OCI-LY7 (cell line): ENCODE measurements at regions not wholly inside any gene's neighbourhood (a gene's known extent, or its start where the extent isn't known, plus 50 kb on each side); places are given as distances from the start of the nearest gene placed in this dataset.
"Not testable (repeated sequence)": the region's sequence is repeated elsewhere in the genome, so short reads cannot be mapped to it uniquely, and the experiment has no call there.

ENCODE experiments used
- BruUV-seq: library from RNA; stranded (reverse); fragments of 400-500 nt; replicated peaks from 2 replicates; lab custom pipeline; 2021; lab: Mats Ljungman, UMichigan
- CTCF ChIA-PET: fragments of 300-600 bp; sonication (Branson Sonifier 250); formaldehyde crosslinking; loops from one replicate; lab custom pipeline; 2022; ENCODE audit warnings: antibody characterized with exemption; ENCODE audit not compliant: unreplicated experiment; lab: Charles Lee
- POLR2A ChIA-PET: fragments of 300-600 bp; sonication (Branson Sonifier 250); formaldehyde crosslinking; loops from one replicate; lab custom pipeline; 2022; ENCODE audit warnings: antibody characterized with exemption; lab: Charles Lee
- DNase-seq: peaks from one replicate; pipeline ENCODE4 v3.0.0-alpha.2; 2015; ENCODE audit warnings: low spot score
- H2AFZ ChIP-seq: fragments of 200-600 bp; sonication (generic), shearing (Covaris generic); 2 replicates; pipeline ENCODE4 v1.6.1; 2014; ENCODE audit warnings: mild to moderate bottlenecking, antibody characterized with exemption, low read length, moderate library complexity
- H3K27ac ChIP-seq: fragments of 200-600 bp; sonication (generic); 2 replicates; pipeline ENCODE4 v1.5.1; 2014; ENCODE audit warnings: mixed run types, low read depth, mild to moderate bottlenecking, moderate library complexity, low read length, inconsistent platforms; ENCODE audit not compliant: poor library complexity, severe bottlenecking
- H3K36me3 ChIP-seq: fragments of 200-600 bp; sonication (generic); 2 replicates; pipeline ENCODE4 v1.6.1; 2014; ENCODE audit warnings: mild to moderate bottlenecking, antibody characterized with exemption, low read length, moderate library complexity, mixed read lengths; ENCODE audit not compliant: insufficient read depth
- H3K4me1 ChIP-seq: fragments of 200-600 bp; sonication (generic); 2 replicates; pipeline ENCODE4 v1.5.1; 2014; ENCODE audit warnings: mild to moderate bottlenecking, low read length; ENCODE audit not compliant: insufficient read depth, poor library complexity, severe bottlenecking
- H3K4me2 ChIP-seq: fragments of 200-600 bp; sonication (generic); 2 replicates; pipeline ENCODE4 v1.6.1; 2014; ENCODE audit warnings: mild to moderate bottlenecking, low read length
- H3K4me3 ChIP-seq: fragments of 200-600 bp; sonication (generic); 2 replicates; pipeline ENCODE4 v1.5.1; 2014; ENCODE audit warnings: mild to moderate bottlenecking, low read depth, low read length; ENCODE audit not compliant: poor library complexity, severe bottlenecking
- H3K79me2 ChIP-seq: fragments of 200-600 bp; sonication (generic); 2 replicates; pipeline ENCODE4 v1.6.1; 2016; ENCODE audit warnings: low read depth, mild to moderate bottlenecking, low read length, moderate library complexity, mixed read lengths; ENCODE audit not compliant: insufficient read depth
- H3K9me2 ChIP-seq: fragments of 200-600 bp; sonication (generic); 2 replicates; pipeline ENCODE4 v1.6.1; 2016; ENCODE audit warnings: mild to moderate bottlenecking, low read length, mixed read lengths; ENCODE audit not compliant: insufficient read depth
- H3K9me3 ChIP-seq: fragments of 200-600 bp; sonication (generic); 2 replicates; pipeline ENCODE4 v1.6.1; 2014; ENCODE audit warnings: mild to moderate bottlenecking, mixed run types, low read length, mixed read lengths
- H4K20me1 ChIP-seq: fragments of 200-600 bp; sonication (generic); 2 replicates; pipeline ENCODE4 v1.6.1; 2014; ENCODE audit warnings: mild to moderate bottlenecking, antibody characterized with exemption, low read length, moderate library complexity, mixed read lengths; ENCODE audit not compliant: insufficient read depth
- EZH2phosphoT487 ChIP-seq: fragments of 200-600 bp; sonication (generic); IDR thresholded peaks from 2 replicates; pipeline ENCODE4 v1.6.1; 2018; ENCODE audit warnings: low read depth, borderline replicate concordance, mild to moderate bottlenecking, mixed run types, antibody characterized with exemption, low read length, moderate library complexity, mixed read lengths
- intact Hi-C: fragments of 100-400 bp; cut with micrococcal nuclease; formaldehyde crosslinking; loops from one replicate; pipeline ENCODE4 v1.10.0; 2022; ENCODE audit not compliant: unreplicated experiment
- TF ChIP-seq, protein P1 (sequence below): fragments of 200-600 bp; sonication (generic); conservative IDR thresholded peaks from 2 replicates; pipeline ENCODE4 v1.5.1; 2014; ENCODE audit warnings: mild to moderate bottlenecking, antibody characterized with exemption, low read length, moderate library complexity, mixed read lengths

DNA sequence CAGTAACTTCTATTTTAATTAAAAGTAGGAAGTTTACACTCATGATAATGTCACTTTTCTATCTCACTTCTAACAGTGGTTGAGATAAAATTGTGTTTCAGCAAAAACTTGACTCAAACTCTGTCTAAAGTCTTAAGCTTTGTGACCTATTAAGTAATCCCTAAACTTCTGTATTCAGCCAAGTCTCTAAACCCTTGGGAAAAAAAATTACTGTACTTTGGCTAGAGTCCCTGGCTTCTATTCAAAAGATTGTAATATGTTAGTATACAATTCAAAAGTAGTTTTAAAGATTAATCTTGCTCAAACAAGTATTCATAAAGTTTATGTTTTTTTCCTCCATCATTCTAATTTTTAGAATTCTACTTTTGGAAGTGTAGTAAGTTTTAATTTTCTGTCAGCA, 1248.8 kb downstream of the UQCRFS1 start:
- no peak overlapping the region for H3K27ac ChIP-seq
- intact Hi-C loops = no loop called here
- H3K4me1 ChIP-seq = no peaks in the 10 kb centered on the region
- no peak overlapping the region for H3K4me3 ChIP-seq
- no peak for TF ChIP-seq EZH2phosphoT487
- no peaks in the 10 kb centered on the region for H3K79me2 ChIP-seq
- H3K36me3 ChIP-seq = no peaks in the 10 kb centered on the region
- H4K20me1 ChIP-seq = no peaks in the 10 kb centered on the region
- H3K9me3 ChIP-seq = no peaks in the 10 kb centered on the region
- POLR2A ChIA-PET = no interaction called here
- H3K9me2 ChIP-seq = no peaks in the 10 kb centered on the region
- CTCF ChIA-PET = no interaction called here
- H3K4me2 ChIP-seq = no peak overlapping the region
- BruUV-seq = no TSS peak
- no peak for DNase-seq
- H2AFZ ChIP-seq = no peak overlapping the region

DNA sequence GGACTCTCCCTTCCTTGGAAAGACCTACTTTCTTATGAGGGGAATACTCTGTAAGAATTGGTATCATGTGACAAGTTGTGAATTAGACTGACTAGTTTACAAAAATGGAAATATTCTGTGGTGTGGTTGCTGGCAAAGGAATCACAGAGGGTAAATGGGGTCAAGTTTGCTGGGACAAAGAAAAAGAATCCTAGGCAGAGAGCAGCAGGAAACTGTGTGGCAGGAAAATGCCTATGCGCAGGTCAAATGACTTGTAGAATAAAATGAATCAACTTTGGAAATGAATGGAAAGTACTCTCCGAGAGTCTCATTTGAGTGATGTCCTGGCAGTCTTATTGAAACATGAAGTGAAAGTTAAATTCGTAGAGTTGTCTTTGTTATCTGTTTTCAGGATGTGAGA, 1250.7 kb downstream of the UQCRFS1 start:
- no TSS peak for BruUV-seq
- no peaks in the 10 kb centered on the region for H3K36me3 ChIP-seq
- H4K20me1 ChIP-seq = no peaks in the 10 kb centered on the region
- H3K4me1 ChIP-seq = no peaks in the 10 kb centered on the region
- ChIA-PET POLR2A (no interaction called here), CTCF (no interaction called here)
- H3K9me3 ChIP-seq = no peaks in the 10 kb centered on the region
- H3K27ac ChIP-seq = no peak overlapping the region
- H3K9me2 ChIP-seq = no peaks in the 10 kb centered on the region
- no peak for DNase-seq
- H3K4me2 ChIP-seq = no peak overlapping the region
- no peaks in the 10 kb centered on the region for H3K79me2 ChIP-seq
- no peak for TF ChIP-seq EZH2phosphoT487
- TF ChIP-seq, protein P1, sequence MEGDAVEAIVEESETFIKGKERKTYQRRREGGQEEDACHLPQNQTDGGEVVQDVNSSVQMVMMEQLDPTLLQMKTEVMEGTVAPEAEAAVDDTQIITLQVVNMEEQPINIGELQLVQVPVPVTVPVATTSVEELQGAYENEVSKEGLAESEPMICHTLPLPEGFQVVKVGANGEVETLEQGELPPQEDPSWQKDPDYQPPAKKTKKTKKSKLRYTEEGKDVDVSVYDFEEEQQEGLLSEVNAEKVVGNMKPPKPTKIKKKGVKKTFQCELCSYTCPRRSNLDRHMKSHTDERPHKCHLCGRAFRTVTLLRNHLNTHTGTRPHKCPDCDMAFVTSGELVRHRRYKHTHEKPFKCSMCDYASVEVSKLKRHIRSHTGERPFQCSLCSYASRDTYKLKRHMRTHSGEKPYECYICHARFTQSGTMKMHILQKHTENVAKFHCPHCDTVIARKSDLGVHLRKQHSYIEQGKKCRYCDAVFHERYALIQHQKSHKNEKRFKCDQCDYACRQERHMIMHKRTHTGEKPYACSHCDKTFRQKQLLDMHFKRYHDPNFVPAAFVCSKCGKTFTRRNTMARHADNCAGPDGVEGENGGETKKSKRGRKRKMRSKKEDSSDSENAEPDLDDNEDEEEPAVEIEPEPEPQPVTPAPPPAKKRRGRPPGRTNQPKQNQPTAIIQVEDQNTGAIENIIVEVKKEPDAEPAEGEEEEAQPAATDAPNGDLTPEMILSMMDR = no peak
- H2AFZ ChIP-seq = no peak overlapping the region
- intact Hi-C loops = no loop called here
- H3K4me3 ChIP-seq = no peak overlapping the region

DNA sequence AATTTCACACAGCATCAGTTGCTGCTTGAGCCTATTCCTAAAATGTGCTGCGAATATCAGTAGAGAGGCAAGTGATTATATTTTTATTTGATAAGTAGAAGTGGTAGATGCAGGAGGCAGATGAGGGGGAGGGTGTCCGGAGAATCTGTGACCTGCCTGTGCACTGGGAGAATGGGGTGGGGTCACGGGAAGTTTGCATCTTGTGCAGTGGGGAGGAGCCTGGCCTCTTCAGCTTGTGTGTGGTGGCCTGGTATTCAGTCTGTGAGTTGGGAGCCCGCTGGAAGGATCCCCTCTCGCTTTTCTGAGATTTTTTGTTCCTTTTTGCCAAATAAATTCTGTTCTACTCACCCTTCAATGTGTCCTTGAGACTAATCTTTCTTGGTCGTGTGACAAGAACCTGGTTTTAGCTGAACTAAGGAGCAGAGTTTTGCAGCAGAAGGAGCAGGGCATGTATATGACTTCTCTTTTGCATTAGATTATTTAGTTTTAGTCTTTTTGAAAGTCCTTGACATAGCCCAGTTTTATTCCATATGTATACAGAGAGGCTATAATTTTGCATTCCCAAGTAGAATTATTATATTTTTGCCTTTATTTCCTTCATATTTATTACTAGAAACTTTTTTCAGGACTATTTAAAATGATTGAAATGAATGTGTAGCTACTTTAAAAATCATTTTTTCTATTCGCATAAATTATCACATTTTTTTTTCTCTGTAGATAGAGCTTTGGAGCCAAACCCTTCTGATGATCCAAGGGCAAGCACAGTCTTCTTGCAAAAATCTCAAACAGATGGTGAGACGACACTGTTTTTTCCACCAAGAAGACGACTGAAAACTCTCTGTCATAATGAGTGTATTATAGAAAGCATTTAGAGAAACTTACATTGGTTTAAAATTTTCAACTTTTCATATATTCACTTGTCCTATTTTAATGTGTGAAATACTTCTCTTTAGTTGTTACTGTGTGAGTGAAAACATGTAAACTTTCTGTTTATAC, 1257.2 kb downstream of the UQCRFS1 start:
- intact Hi-C loops = no loop called here
- Histone ChIP-seq H3K4me1 (no peaks in the 10 kb centered on the region), H3K79me2 (no peaks in the 10 kb centered on the region), H3K36me3 (no peaks in the 10 kb centered on the region), H3K4me2 (no peak overlapping the region), H3K27ac (no peak overlapping the region), H3K9me3 (no peaks in the 10 kb centered on the region), H3K9me2 (no peaks in the 10 kb centered on the region), H4K20me1 (no peaks in the 10 kb centered on the region), H3K4me3 (no peak overlapping the region), H2AFZ (no peak overlapping the region)
- POLR2A ChIA-PET = interaction anchor here (0.6 kb wide), 1 partner anchor 11 kb away, joined by 4 read pairs; no protein-coding TSS in a partner anchor
- no peak for TF ChIP-seq EZH2phosphoT487
- TF ChIP-seq, protein P1 = no peak
- DNase-seq = no peak
- CTCF ChIA-PET = no interaction called here
- BruUV-seq = no TSS peak

DNA sequence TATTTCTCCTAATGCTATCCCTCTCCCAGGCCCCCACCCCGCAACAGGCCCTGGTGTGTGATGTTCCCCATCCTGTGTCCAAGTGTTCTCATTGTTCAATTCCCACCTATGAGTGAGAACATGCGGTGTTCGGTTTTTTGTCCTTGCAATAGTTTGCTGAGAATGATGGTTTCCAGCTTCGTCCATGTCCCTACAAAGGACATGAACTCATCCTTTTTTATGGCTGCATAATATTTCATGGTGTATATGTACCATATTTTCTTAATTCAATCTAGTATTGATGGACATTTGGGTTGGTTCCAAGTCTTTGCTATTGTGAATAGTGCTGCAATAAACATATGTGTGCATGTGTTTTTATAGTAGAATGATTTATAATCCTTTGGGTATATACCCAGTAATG, 1270.3 kb downstream of the UQCRFS1 start:
- H3K4me2 ChIP-seq, intact Hi-C loops, DNase-seq, H2AFZ ChIP-seq, BruUV-seq, H3K4me3 ChIP-seq, H3K36me3 ChIP-seq, H3K27ac ChIP-seq, H4K20me1 ChIP-seq, H3K79me2 ChIP-seq, H3K4me1 ChIP-seq, H3K9me2 ChIP-seq, CTCF ChIA-PET, H3K9me3 ChIP-seq, POLR2A ChIA-PET: not testable (repeated sequence)
